ENCODE measurements at regions not wholly inside any gene's neighbourhood (a gene's known extent, or its start where the extent isn't known, plus 50 kb on each side); places are given as distances from the start of the nearest gene placed in this dataset.
"Not testable (repeated sequence)": the region's sequence is repeated elsewhere in the genome, so short reads cannot be mapped to it uniquely, and the experiment has no call there.

GRCh38 chr5:23994581-23995370, 487.4 kb downstream of the PRDM9 start:
- peak in 1 of 2 donors; percentile 11 for DNase-seq

- no peak for DNase-seq
Observed at GRCh38 chr5:23996525-23996924, 489.1 kb downstream of the PRDM9 start.

- DNase-seq, result no peak
Observed at GRCh38 chr5:24005384-24005783, 498.0 kb downstream of the PRDM9 start.

- DNase-seq, result not testable (repeated sequence)
Observed at GRCh38 chr5:24017710-24018109, 510.3 kb downstream of the PRDM9 start.

GRCh38 chr5:24026288-24026687, 518.9 kb downstream of the PRDM9 start:
- no peak for DNase-seq

- DNase-seq, result no peak
Observed at GRCh38 chr5:24042688-24043087, 535.3 kb downstream of the PRDM9 start.

GRCh38 chr5:24045046-24045445, 537.6 kb downstream of the PRDM9 start:
- no peak for DNase-seq

GRCh38 chr5:24053737-24054136, 546.3 kb downstream of the PRDM9 start:
- no peak for DNase-seq

- no peak for DNase-seq
Observed at GRCh38 chr5:24059006-24059405, 551.6 kb downstream of the PRDM9 start.

- no peak for DNase-seq
Observed at GRCh38 chr5:24059716-24060115, 552.3 kb downstream of the PRDM9 start.

GRCh38 chr5:24065779-24066178, 558.4 kb downstream of the PRDM9 start:
- DNase-seq, result no peak

GRCh38 chr5:24067208-24067607, 559.8 kb downstream of the PRDM9 start:
- no peak for DNase-seq

- no peak for DNase-seq
Observed at GRCh38 chr5:24068524-24068923, 561.1 kb downstream of the PRDM9 start.

GRCh38 chr5:24073107-24073506, 565.7 kb downstream of the PRDM9 start:
- no peak for DNase-seq

GRCh38 chr5:24080046-24080445, 564.7 kb downstream of the CDH10 start:
- no peak for DNase-seq

GRCh38 chr5:24094081-24094679, 550.6 kb downstream of the CDH10 start:
- DNase-seq, result no peak

GRCh38 chr5:24102010-24102409, 542.8 kb downstream of the CDH10 start:
- no peak for DNase-seq

- DNase-seq, result no peak
Observed at GRCh38 chr5:24103451-24104023, 541.2 kb downstream of the CDH10 start.

GRCh38 chr5:24110004-24110615, 534.7 kb downstream of the CDH10 start:
- DNase-seq, result peak in 1 of 2 donors; percentile 28

GRCh38 chr5:24112420-24112819, 532.4 kb downstream of the CDH10 start:
- no peak for DNase-seq

GRCh38 chr5:24118351-24118750, 526.4 kb downstream of the CDH10 start:
- DNase-seq, result no peak

- DNase-seq, result no peak
Observed at GRCh38 chr5:24135536-24135935, 509.2 kb downstream of the CDH10 start.

- peak in 1 of 2 donors; percentile 20 for DNase-seq
Observed at GRCh38 chr5:24141046-24141445, 503.7 kb downstream of the CDH10 start.

GRCh38 chr5:24142341-24142740, 502.4 kb downstream of the CDH10 start:
- no peak for DNase-seq
